ENCODE measurements at regions not wholly inside any gene's neighbourhood (a gene's known extent, or its start where the extent isn't known, plus 50 kb on each side); places are given as distances from the start of the nearest gene placed in this dataset.

- Histone ChIP-seq H3F3A (replicated peaks; ENCODE audit: low read depth) (no peaks in the 10 kb centered on the region), H3K4me2 (no peak overlapping the region), H3K79me2 (replicated peaks; ENCODE audit: insufficient read depth) (no peaks in the 10 kb centered on the region), H4K20me1 (replicated peaks; ENCODE audit: insufficient read depth) (no peaks in the 10 kb centered on the region), H3K27me3 (ENCODE audit: insufficient read depth) (no peaks in the 10 kb centered on the region), H3K9me2 (ENCODE audit: insufficient read depth) (peaks cover 4% of the 10 kb centered on the region; the same call in 1 of the 2 replicates), H2AFZ (no peak overlapping the region), H3K36me3 (ENCODE audit: insufficient read depth) (no peaks in the 10 kb centered on the region), H3K4me3 (no peak overlapping the region), H3K4me1 (ENCODE audit: insufficient read depth) (no peaks in the 10 kb centered on the region), H3K27ac (ENCODE audit: low read depth) (no peak overlapping the region)
- Mint-ChIP-seq H3K36me3 (ENCODE audit: low read depth) (no peaks in the 10 kb centered on the region), H3K4me1 (no peaks in the 10 kb centered on the region), H3K9me3 (no peaks in the 10 kb centered on the region), H3K27ac (no peak overlapping the region), H3K27me3 (ENCODE audit: insufficient read depth, low read depth, poor library complexity) (peaks cover 2% of the 10 kb centered on the region), H3K4me3 (no peak overlapping the region)
- DNase-seq (ENCODE audit: low spot score), result no peak
- no peak for ATAC-seq
- TF ChIP-seq, protein P1, sequence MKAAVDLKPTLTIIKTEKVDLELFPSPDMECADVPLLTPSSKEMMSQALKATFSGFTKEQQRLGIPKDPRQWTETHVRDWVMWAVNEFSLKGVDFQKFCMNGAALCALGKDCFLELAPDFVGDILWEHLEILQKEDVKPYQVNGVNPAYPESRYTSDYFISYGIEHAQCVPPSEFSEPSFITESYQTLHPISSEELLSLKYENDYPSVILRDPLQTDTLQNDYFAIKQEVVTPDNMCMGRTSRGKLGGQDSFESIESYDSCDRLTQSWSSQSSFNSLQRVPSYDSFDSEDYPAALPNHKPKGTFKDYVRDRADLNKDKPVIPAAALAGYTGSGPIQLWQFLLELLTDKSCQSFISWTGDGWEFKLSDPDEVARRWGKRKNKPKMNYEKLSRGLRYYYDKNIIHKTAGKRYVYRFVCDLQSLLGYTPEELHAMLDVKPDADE (IDR thresholded peaks at IDR 0.05), result no peak
- TF ChIP-seq EZH2 (IDR thresholded peaks at IDR 0.05; ENCODE audit: low read depth, unreplicated experiment) (no peak), JUNB (IDR thresholded peaks at IDR 0.05; ENCODE audit: unreplicated experiment) (no peak), ZNF114 (CRISPR knock-in tag; IDR thresholded peaks at IDR 0.05) (no peak), ZNF462 (CRISPR knock-in tag; IDR thresholded peaks at IDR 0.05) (no peak), ZNF331 (CRISPR knock-in tag; IDR thresholded peaks at IDR 0.05; ENCODE audit: low read depth) (no peak), STAT1 (IDR thresholded peaks at IDR 0.05; ENCODE audit: unreplicated experiment) (no peak), CREB1 (CRISPR knock-in tag; IDR thresholded peaks at IDR 0.05; ENCODE audit: low read depth) (no peak), CTCF (conservative IDR thresholded peaks at IDR 0.05; ENCODE audit: low read depth in 2 of 2) (no peak), NANOG (IDR thresholded peaks at IDR 0.05; ENCODE audit: borderline replicate concordance) (no peak), POLR2AphosphoS5 (IDR thresholded peaks at IDR 0.05; ENCODE audit: low read depth) (no peak), EZH2phosphoT487 (IDR thresholded peaks at IDR 0.05; ENCODE audit: unreplicated experiment) (no peak)
- TF ChIP-seq, protein P2, sequence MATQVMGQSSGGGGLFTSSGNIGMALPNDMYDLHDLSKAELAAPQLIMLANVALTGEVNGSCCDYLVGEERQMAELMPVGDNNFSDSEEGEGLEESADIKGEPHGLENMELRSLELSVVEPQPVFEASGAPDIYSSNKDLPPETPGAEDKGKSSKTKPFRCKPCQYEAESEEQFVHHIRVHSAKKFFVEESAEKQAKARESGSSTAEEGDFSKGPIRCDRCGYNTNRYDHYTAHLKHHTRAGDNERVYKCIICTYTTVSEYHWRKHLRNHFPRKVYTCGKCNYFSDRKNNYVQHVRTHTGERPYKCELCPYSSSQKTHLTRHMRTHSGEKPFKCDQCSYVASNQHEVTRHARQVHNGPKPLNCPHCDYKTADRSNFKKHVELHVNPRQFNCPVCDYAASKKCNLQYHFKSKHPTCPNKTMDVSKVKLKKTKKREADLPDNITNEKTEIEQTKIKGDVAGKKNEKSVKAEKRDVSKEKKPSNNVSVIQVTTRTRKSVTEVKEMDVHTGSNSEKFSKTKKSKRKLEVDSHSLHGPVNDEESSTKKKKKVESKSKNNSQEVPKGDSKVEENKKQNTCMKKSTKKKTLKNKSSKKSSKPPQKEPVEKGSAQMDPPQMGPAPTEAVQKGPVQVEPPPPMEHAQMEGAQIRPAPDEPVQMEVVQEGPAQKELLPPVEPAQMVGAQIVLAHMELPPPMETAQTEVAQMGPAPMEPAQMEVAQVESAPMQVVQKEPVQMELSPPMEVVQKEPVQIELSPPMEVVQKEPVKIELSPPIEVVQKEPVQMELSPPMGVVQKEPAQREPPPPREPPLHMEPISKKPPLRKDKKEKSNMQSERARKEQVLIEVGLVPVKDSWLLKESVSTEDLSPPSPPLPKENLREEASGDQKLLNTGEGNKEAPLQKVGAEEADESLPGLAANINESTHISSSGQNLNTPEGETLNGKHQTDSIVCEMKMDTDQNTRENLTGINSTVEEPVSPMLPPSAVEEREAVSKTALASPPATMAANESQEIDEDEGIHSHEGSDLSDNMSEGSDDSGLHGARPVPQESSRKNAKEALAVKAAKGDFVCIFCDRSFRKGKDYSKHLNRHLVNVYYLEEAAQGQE (IDR thresholded peaks at IDR 0.05; ENCODE audit: unreplicated experiment), result no peak
Measured at GRCh38 chr2:18357537-18357936, 202.9 kb downstream of the RDH14 start.
